Activated CD8-positive, alpha-beta memory T cell treated with anti-CD3 and anti-CD28 coated beads, Interleukin-2, amount 50 U/mL, for 1 hour (primary cell): ENCODE measurements at regions not wholly inside any gene's neighbourhood (a gene's known extent, or its start where the extent isn't known, plus 50 kb on each side); places are given as distances from the start of the nearest gene placed in this dataset.

Experiments
- DNase-seq: peaks from one replicate; pipeline ENCODE4 v3.0.0-alpha.2; 2020; ENCODE audit errors: extremely low read depth

DNA sequence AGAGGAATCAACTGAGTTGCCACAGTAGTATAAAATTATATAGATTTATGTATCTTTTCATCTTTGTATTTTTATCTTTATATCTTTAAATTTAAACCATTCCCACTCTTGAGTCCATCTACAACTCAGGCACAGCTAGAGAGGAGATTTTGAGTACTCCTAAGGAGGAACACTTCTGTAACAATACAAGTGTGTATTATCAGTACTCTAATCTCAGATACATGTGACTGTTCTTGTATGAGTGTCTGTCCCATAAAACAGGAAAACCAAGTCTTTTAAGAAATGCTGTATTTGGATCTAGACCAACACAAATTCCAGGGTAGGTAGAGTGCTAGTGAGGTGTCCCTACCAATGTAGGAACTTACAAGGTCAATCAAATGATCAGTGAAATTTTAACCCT, 1428.0 kb upstream of the LRRTM3 start:
- DNase-seq: no peak

DNA sequence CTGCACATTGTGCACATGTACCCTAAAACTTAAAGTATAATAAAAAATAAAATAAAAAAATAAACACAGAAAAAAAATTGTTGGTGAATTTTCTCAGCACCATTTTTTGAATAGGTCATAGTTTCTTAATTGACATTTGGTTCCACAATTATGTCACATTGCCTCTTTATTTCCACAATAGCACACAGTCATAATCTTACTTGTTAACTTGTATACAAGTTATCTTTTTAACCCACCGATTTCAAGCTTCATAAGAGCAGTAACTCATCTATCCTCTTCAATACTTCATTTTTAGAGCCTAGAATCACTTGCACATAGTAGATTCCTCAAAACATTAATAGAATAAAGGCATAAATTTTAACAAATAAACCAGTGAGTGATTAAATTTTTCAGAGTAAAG, 1425.1 kb upstream of the LRRTM3 start:
- DNase-seq: no peak

DNA sequence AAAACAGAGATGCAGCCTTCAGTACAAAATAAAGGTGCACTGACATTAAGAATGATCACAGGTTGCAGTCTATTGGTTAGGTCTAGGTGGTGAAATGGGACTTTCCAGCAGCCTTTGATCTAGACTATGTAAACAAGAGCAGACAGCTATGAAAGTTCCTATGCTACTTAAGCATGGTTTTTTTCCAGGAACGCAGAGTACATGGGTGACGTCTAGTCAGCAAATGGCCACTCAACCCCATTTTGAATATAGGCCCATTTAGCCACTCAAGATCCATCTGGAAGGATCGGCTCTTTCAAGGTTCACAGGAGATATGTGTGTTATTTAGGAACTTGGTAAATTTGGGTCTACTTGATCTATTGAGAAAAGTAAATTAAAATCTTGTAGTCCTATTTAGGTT, 1424.6 kb upstream of the LRRTM3 start:
- DNase-seq: no peak

DNA sequence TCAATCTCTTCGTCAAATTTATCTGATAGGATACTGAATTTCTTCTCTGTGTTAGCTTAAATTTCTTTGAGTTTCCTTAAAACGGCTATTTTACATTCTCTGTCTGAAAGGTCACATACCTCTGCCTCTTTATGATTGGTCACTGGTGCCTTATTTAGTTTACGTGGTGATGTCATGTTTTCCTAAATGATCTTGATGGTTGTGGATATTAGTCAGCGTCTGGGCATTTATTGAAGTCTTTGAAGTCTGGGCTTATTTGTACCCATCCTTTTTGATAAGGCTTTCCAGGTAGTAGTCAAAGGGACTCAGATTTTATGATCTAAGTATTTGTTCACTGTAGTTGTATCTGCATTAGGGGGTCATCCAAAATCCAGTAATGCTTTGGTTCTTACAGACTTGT, 1407.5 kb upstream of the LRRTM3 start:
- no peak for DNase-seq

DNA sequence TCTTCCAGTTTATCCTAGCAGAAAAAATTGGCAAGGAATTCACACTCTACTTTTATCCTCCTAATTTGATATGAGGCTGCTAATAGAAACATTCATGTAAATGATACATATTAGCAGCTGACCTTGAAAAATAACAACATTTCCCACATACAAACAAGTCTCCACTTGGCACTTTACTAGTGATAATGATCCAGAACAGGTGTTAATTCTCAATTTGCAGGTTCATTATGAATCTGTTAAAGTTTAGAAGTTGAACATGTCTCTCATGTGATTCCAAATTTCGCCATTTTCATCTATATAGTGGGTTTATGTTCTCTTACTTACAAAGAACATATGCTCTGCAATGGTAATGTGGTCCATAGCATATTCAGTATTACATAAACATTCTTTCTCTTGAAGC, 1396.8 kb upstream of the LRRTM3 start:
- no peak for DNase-seq

DNA sequence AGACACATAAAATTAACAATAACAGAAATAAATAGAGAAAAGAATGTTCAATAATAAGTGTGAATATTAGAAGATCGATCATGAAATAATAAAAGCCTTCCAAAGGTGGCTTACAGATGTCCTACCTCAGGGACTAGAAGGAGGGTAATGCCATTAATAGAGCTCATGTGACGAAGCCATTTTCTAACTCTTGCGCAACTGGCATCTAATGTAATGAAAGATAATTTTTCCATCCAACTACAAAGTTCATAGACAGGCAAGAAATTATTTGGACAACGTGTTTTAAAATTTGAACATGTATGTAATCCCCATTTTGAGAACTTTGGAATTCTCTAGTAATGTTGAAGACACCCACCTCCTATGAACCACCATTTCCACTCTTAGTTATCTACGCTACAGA, 1394.3 kb upstream of the LRRTM3 start:
- DNase-seq: no peak

DNA sequence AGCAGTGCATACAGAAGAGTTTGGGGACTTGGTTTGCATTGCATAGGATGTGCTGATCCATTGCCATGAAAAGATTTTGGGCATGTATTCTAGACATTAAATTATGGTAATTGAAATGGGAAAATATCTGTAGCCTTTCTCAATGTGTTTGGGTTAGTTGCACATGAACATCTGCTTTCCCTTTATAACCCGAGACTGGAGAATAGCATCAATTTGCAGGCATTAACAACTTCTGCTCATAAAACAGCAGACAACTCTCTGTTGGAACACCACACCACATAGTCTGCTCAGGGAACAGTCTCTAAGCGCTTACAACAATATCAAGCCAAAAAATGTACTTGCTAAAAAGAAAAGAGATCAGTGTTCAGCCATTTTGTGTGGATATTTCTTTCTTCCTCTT, 1391.1 kb upstream of the LRRTM3 start:
- no peak for DNase-seq

DNA sequence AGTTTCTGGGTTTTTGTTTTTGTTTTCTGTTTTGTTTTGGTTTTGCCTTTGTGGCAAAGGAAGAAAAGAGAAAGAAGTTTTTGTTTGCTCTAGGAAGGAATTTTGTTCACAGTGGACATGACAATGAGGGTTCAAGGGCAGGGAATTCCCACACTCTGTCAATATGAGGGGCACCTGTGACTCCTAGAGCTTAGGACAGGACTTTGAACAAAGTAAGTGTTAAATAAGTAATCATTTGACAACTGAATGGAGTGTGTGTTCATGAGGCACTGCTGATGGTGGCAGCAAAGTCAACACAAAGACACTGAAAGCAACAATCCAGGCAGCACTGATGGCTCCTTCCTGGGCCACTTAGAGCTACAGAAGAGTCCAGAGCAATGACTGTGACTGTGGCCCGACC, 1381.1 kb upstream of the LRRTM3 start:
- no peak for DNase-seq

DNA sequence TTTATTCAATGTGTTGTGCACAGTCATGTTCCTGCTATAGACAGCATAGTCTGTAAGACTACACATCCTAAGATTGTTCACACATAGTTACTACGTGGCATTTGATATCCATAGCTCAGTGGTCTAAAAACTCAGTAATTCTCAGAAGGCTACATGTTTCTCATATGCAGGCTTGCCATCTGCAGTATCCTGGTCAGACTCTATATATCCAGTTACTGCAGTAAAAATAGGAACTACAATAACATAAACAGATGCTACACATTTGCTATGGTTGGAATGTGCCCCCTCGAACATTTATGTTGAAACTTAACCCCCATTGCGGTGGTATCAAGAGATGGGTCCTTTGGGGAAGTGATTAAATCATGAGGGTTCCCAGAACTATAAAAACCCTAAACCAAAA, 1377.8 kb upstream of the LRRTM3 start:
- no peak for DNase-seq

DNA sequence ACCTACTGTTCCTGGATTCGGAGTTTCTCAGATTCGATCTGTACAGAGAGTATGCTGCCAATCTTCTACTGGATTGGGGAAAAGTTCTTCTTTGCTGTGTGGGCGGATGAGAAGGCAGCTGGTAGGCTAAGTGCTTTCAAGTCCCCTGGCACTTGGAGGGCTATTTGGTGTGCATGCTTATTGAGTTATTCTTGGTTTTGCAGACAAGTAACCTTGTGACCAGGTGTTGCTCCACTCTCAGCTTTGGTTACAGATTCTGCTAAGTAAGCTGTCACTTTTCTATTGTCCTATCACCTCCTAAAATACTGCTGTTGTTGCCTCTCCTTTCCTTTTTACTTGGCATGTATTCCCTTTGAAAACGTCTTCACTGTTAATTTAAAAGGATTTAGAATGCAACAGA, 1375.1 kb upstream of the LRRTM3 start:
- no peak for DNase-seq

DNA sequence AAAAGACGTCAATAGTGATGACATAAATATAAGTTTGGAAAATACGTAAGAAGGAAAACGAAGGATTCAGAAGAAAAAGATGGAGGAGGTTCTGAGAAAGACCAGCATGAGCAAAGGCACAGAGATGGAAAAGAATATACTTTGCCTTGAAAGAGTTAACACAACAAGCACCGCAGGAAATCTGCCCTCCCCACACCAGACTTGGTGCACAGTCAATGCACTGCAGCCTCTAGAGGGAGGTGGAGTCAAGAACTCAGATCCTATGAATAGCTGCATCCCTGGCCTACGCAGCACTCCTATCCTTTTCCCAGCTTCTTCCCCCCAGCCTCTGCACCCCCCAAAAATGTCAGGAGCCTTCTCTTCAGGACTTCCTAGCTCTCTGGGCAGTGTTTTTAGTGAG, 1370.6 kb upstream of the LRRTM3 start:
- DNase-seq: no peak

DNA sequence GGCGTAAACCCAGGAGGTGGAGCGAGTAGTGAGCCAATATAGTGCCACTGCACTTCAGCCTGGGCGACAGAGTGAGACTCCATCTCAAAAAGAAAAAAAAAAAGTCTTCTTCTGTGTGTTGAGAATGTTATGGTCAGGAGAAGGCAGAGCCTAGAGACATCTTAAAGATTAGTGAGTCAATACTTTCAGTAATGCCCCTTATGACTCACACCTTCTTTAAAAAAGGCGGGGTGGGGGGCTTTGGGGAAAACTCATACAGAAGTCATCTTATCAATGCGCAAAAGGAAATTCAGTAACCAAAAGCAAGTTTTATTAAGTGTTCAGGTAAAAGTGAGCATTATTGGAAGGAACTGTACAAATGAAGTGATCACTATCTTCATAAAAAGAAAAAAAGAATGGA, 1369.8 kb upstream of the LRRTM3 start:
- no peak for DNase-seq

DNA sequence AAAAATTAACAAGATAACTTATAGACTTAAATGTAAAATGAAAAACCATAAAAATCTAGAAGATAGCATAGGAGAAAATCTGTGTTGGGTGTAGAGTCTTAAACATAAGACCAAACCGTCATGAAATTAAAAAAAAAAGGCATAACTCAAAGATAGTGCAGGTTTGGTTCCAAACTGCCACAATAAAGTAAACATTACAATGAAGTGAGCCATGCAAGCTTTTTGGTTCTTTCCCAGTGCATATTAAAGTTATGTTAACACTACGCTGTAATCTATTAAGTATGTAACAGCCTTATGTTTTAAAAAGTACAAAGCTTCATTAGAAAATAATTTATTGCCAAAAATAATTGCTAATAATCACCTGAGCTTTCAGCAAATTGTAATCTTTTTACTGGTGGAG, 1366.5 kb upstream of the LRRTM3 start:
- no peak for DNase-seq

DNA sequence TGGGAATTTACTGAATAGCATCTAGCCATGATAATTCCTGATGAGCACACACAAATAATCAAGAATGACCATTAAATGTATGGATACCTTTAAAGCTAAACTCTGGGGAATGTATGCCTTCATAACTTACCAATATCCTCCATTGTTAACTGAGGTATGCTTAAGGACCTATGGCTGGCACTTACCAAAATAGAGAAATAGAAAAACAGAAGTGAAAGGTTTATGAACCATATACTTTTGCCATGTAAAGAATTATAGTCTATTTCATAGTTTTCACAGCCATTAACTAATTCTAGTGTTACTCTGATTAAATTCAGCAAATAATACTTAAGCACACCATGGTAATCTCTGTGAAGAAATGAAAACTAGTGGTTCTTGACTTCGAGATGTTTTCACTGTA, 1360.6 kb upstream of the LRRTM3 start:
- no peak for DNase-seq

DNA sequence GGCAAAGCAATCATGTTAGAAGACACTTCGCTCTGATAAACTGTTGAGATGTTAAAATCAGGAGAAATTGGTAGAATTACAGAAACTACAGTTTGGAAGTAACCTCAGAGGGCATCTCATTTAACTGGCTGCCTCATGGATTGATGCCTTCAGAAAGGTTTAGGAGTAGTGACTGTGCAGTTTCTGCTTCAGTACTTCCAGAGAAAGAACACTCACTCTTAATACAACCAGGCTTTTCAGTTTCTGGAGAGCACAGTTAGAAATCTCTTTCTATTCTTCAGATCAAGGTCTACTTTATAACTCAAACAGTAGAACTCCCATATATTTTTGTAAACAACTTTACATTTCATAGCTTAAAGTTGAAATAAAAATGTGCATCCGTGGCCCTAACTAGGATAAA, 1358.9 kb upstream of the LRRTM3 start:
- DNase-seq: no peak

DNA sequence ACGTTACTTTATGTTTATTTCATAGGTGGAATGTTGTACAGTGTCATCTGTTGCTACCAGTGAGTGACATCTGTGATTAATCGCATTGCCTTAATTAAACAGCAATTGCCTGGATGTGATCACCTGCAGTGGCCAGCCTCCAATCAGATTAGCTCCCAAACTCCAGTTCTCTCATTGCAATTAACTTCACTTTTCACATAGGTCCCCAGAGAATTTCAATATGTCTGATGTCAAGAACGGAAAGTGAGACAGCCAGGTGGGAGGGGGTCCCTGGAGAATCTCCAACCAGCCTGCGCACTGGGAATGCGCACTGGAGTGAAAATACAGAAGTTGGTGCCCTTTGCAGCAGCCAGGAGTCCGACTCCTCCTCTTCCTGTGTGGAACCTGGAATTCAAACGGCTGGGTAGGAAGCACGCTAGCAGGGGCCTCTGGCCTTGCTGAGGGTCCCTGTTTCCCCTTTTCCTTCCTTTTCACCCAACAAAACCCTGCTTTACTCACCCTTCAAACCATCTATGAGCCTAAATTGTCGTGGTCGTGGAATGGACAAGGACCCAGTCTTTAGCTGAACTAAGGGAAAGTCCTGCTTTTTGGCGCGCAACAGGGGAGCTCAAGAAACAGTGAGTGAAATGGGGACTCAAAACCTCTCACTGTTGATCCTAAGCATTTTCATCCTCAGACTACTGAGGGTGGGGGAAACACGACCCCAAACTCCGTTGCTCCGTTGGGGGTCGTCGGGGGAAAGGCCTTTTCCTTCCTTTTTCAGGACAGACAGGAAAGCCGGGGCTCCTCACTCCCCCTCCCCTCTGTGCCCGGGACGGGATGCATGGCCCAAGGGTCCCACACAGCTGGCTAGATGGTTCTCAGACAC, 1355.5 kb upstream of the LRRTM3 start:
- DNase-seq: no peak

DNA sequence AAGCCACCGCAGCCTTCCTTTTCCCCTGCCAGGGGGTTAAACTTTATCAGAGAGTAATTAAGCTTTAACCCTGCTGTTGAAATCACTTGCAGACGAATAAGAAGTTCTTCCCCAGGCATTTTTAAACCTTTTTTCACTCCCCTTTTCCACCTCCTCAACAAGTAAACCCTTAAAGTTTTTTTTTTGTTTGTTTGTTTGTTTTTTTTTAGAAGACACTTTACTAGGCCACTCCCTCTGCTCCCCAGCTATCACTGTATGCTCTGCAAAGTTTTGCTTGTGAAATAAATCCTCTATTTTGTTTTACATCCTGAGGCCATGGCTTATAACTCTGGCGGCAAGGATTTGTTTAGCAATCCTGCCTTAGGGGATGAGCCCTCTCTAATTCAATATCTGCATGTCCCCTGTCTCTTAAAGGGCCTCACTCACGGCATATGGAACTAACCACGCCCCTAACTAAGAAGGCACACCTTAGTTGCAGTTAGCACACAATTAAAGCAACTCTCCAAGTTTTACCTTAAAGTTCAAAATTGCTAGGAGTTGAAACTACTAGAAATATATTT, 1354.7 kb upstream of the LRRTM3 start:
- no peak for DNase-seq

DNA sequence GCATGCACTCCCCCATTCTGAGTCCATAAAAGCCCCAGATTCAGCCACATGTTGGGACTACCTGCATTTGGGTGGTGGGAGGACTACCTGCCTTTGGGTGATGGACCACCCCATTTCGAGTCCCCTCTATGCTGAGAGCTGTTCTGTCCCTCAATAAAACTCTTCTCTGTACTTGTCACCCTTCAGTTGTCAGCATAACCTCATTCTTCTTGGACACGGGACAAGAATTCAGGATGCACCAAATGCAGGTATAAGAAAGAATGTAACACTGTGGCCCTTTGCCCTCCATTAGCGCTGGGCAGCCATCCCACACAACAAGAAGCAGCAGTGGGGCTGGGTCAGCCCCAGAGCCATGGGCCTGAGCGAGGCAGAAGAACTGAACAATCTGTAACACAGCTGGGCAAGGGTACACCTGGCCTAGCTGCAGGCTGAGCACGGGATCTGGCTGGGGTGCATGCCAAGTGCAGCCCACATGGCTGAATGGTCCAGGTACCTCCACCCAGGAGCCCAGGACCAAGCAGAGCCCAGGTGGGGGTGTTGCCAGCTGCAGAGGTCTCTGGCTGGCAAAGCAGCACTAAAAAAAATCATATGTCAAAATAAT, 1344.3 kb upstream of the LRRTM3 start:
- no peak for DNase-seq

DNA sequence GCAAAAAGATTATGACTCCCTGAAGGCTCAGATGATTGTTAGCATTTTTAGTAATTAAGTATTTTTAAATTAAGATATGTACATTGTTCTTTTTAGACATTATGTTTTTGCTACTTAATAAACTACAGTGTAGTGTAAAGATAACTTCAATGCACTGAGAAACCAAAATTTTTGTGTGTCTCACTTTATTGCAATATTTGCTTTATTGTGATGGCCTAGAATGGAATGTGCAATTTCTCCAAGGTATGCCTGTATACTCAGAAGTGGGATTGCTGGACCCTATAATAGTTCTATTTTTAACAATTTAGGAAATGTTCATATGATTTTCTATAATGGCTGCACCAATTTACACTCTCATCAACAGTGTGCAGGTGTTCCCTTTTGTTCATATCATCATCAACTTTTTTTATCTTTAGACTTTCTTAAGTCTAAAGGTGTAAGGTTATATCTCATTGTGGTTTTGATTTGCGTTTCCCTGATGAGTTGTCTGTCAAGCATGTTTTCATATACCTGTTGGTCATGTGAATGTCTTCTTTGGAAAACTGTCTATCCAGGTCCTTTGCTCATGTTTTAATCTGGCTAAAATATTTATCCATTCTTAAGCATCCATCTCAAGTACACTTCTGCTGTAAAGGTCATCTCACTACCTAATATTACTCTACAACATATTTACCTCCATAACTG, 1323.5 kb upstream of the LRRTM3 start:
- no peak for DNase-seq

DNA sequence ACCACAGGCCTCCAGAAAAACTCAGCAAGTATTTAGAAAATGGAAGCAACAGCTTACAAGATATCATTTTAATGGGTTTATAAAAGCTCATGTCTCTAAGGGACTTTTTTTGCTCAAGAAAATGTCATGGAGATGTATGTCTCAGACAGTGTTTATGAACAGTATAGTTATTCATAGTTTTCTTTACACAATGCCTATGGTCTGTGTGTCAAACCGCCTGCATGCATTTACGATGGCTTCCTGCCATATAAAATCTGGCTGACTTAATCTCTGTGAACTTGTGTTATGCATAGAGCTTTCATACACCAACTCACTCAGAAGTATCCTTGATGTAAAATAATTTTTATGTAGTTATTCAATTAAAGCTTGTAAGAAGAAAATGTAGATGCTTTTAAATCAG, 1314.2 kb upstream of the LRRTM3 start:
- DNase-seq: no peak

DNA sequence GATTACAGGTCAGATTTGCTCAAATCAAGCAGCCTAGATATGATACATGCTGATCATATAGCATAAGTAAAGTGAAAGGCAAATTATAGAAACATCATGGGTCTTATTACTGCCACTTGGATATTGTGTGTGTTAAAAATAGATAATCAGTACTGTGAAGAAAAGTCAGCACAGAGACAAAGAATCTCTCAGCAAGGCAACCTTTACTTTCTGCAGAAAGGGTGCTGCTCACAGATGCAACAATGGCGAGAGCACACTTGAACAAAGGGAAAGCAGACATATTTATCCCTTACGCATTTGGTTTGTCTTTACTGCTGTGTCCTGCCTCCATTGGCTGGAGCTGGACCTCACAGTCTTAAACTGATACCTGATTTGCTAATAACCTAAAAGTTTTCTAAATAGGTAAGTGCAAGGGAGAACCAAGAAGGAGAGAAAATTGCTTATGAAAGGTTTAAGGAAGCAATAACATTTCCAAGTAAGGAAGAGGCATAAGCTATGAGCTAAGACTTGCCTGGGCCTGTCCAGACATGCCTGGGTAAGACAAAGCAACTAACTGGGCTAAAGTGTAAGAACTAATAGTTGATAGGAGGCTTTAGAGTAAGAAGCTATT, 1310.8 kb upstream of the LRRTM3 start:
- no peak for DNase-seq

DNA sequence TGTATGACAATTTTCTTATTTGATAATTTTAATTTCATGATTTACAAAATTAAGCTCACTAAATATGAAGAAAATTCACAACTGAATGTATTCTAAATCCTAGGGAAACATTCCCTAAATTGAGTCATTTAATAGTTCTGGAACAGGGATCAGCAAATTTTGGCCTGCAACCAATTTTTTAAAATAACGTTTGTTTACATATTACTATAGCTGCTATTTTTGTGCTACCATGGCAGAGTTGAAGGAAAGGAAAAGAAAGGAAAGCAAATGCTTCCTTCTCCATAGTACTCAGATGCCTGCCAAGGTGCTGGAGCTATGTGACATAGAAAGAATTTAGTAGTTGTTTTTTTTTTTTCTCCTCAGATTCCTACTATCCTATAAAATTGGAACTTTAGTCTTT, 1307.7 kb upstream of the LRRTM3 start:
- DNase-seq: no peak
